Skin epidermis (tissue), 12 donors: ENCODE measurements at regions not wholly inside any gene's neighbourhood (a gene's known extent, or its start where the extent isn't known, plus 50 kb on each side); places are given as distances from the start of the nearest gene placed in this dataset.

Experiments used
- H3K27ac ChIP-seq, 21 experiments: fragments of 200-600 bp; sonication (generic) in 11 of 21; one replicate each; pipeline ENCODE4 v1.5.0; 2020; ENCODE audit warnings: mild to moderate bottlenecking in 3 of 21, inconsistent platforms in 2 of 21, moderate library complexity in 2 of 21
- H3K4me3 ChIP-seq, 7 experiments: fragments of 200-600 bp; sonication (generic) in 2 of 7; one replicate each; pipeline ENCODE4 v1.5.0; 2020; ENCODE audit warnings: inconsistent platforms in 2 of 7, mild to moderate bottlenecking in 2 of 7, moderate library complexity in 1 of 7

DNA sequence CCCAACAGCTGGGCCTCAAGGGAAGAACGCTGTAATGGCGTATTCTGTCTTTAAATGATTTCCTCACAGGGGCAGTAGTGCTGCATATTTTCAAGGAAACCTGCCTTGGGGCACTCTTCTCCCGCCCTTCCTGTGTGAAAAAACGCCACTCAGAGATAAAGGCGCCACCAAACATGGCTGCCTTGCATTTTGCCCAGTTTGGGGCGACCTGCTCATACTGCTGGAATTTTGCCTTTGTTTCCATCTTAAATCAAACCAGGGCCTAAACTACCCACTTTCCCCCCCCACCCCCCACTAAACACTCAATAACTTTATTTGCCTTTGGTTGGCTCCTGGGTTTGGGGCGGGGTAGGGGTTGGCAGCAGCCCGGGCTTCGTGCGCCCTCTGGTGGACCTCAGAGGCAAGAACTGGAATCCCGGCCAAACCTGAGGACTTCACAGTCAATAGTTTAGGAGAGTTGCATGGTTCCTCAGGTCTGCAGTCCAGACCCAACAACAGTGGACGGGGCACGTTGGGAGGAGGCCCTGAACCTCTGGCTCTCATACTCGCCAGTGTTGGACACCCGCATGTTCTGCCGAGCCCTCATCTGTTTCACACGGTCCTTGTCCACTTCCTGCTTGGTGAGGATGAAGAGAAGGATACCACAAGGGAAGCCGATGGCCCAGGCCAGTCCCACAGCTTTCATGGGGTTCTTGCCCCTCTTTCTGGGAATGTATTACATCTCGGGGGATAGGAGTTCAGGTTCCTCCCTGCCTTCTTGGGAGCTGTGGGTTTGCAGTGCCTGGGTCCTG is 220.1 kb upstream of the STK26 start:
- peak overlapping the region in 1 of 7 experiments; percentile 32 for H3K4me3 ChIP-seq
- peak overlapping the region in 1 of 21 experiments; percentile 29 for H3K27ac ChIP-seq

DNA sequence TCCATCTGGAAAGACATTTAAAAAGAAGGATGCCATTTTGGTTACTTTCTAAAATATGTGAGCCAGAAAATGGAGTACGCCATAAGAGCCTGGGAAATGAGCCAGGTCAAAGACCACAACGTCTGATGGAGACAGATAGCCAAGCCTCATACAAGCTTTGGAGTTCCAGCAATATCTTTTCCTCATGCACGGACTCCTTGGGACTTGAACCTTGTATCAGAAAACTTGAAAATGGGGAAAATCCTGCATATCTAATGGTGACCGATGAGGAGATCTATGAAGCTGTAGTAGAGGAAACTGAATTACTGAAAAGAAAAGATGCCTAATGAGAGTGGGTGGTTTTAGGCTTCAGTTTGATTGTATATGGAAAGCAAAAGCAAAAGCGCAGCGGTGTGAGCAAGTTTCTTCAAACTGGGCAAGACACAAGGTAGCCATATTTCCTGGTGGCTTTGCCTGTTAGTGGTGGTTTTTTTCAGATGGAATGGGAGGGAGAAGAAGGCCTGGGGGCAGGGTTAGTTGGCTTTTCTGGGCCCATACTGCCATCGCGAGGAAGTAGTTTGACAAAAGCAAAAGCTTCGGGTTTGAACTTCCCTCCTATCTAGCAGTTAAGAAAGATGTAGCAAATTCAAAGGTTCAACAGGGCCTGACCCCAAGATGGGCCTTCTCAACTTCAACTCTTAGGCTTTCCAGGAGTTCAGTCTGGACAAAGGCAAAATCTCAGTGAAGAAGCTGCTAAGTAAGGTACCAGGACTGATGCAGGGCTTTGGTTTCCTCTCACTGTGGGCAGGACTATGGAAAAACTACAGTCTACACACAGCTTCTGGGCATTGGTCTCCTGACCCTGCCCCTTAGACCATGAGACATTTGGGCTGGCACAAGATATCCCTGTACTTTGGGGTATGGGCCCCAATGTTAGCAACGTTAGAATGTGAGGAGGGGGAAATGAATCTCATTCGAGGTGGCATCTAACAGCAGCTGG is 210.0 kb upstream of the STK26 start:
- Histone ChIP-seq H3K27ac (peak overlapping the region in 19 of 21 experiments; percentile 33 to 94 (median 72)), H3K4me3 (peak overlapping the region in 5 of 7 experiments; percentile 6 to 35 (median 15))

DNA sequence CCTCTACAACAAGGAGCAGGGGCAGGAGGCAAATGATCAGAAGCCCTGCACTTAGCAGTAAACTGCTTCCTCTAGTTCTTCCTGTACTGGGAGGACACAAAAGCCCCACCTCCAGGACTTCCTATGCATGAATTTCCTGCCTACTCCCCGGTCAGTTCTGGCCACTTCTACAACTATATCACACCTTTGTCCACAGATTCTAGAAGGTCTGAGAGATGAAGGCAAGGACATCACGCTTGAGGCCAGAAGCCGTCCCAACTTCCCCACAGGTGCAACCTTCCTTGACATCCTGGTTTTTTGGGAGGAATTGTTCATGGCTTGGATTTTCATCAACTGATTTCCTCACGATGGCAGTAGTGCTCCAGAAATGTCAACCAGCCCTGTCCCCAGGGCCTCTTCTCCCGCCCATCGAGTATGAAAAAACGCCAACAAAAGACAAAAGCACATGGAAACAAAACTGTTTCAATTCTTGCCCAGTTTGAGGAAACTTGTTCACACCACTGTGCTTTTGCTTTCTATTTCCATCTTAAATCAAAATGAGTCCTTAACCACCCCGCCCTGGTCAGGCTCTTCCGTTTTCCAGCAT is 206.5 kb upstream of the STK26 start:
- H3K27ac ChIP-seq: peak overlapping the region in 11 of 21 experiments; percentile 12 to 75 (median 62)
- H3K4me3 ChIP-seq: peak overlapping the region in 2 of 7 experiments; percentile 21 to 30

DNA sequence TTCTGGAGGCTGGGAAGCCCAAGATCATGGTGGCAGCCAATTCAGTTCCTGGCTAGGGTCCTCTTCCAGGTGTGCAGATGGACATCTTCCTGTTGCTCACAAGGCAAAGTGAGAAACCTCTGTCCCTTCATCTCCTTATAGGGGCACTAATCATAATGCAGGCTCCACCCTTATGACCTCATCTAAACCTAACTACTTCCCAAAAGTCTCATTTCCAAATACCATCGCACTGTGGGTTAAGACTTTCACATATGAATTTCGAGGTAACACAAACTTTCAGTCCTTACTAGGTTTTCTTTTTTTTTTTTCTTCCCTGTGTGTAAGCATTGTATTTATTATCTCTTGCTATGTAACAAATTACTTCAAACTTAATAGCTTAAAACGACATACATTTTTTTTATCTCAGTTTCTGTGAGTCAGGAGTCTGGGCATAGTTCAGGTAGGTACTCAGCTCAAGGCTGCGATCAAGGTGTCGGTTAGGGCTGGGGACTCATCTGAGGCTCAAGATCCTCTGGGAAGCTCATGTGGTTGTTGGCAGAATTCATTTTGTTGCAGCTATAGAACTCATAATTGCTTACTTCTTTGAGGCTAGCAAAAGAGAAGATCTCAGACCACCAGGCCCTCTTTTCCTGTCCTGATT is 204.7 kb upstream of the STK26 start:
- Histone ChIP-seq H3K27ac (no peak overlapping the region), H3K4me3 (no peak overlapping the region)

DNA sequence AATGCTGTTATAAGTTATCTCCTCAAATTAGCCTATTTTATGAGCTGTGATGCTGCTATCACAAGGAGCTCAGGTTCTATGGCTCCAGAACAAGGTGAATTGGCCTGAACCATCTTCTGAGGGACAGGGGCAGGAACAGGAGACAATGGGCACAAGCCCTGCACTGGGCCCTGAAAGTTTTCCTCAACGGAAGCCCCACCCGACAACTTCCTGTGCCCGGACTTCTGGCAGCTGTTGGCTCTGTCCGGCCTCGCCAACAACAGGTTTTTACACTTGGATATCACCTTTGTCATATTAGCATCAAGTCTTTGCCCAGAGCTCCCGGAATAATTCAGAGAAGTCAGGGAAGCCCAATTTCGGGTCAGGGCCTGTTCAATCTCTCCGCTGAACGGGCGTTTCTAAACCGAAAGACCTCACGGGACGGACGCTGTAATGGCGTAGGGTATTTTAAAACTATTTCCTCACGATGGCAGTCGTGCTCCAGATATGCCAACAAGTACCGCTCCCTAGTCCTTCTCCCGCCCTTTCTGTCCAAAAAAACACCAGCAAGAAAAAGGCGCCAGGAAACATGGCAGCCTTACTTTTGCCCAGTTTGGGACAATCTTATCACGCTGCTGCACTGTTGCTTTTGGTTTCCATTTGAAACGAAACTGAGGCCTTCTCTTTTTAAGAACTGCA is 201.0 kb upstream of the STK26 start:
- peak overlapping the region in 1 of 7 experiments; percentile 31 for H3K4me3 ChIP-seq
- H3K27ac ChIP-seq: peak overlapping the region in 9 of 21 experiments; percentile 40 to 95 (median 85)

DNA sequence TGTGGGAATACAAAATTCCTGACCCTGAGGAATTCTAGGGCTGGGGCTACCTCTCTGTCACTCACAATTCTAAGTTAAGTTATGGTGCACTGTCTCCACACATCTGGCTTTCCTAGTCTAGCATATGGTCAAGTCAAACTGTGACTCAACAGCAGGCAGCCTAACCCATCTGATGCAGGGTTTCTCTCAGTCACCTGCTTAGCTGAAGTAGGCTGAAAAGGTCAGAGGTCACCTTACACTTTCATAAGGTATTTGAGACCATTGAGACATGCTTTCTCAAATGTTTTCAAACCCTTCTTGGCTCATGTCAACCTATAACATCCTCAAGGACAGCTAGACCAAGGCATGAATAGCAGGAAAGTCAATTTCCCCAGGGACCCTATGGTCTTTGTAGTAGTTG is 196.5 kb upstream of the STK26 start:
- no peak overlapping the region for H3K27ac ChIP-seq

DNA sequence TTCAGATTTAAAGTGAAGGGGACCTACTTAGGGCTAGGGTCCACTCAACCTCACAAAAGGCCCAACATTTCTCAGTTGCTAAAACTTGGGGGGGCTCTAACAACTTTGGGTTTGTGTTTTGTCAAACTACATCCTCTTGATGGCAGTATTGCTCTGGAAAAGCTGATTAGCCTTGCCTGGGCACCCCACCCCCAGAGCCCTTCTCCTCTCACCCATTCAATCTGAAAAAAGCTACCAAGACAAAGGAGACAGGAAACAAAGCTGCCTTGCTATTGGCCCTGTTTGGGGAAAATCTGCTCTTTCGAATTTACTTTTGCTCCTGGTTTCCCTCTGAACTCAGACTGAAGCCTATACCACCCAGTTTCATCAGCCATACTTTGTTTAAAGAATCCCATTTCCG is 195.2 kb upstream of the STK26 start:
- no peak overlapping the region for H3K27ac ChIP-seq
- no peak overlapping the region for H3K4me3 ChIP-seq

More for the DNA sequence above, 196.5 kb upstream of the STK26 start:
- H3K4me3 ChIP-seq: no peak overlapping the region

DNA sequence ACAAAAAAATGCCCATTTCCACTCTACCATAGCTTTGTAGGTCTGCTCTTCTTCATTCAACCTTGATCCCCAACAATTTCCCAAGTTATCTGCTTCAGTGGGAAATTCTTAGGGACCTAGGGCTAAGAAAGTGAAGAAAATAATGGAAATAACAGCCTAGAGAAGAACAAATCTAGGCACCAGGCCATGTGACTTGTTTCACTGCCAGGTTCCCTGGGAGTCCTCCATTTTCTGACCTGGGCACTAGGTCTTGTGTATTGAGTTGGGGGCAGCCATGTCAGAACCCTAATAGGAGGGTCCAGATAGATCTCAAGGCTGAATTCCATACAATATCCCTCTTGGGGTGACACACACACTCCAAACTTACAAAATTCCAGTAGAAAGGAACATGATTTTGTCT is 194.6 kb upstream of the STK26 start:
- H3K27ac ChIP-seq: no peak overlapping the region
- no peak overlapping the region for H3K4me3 ChIP-seq

DNA sequence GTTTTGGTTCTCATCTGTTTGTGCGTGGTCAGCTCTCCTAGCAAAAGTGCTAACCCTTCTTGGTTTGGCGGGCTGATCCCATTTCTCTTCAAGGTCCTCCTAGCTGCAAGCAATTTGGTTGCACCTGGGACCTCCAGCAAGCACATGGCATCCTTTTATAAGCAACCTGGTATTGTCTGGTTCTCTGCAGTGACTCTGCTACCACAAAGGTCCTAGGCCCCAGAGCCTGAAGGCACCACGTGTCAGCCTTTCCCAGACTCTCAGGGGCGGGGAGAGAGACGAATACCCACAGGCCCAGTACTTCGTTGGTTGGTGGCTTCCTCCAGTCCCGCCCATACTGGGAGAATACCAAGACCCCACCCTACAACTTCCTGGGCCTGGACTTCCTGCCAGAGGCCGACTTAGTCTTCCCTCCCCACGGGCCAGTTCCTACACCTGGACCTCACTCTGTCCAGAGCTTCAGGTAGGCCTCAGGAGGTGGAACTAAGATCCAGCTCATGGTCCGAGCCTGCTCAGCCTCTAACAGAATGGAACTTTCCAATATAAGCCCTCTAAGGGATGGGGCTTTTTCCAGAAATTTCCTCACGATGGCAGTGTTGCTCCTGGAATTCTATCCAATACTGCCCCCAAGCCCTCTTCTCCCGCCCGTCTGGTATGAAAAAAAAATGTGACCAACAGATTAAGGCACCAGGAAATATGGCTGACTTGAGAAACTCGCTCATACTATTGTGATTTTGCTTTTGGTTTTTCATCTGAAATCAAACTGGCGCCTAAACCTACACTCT is 192.5 kb upstream of the STK26 start:
- H3K4me3 ChIP-seq: peak overlapping the region in 2 of 7 experiments; percentile 3 to 13
- H3K27ac ChIP-seq: peak overlapping the region in 10 of 21 experiments; percentile 4 to 72 (median 39)

DNA sequence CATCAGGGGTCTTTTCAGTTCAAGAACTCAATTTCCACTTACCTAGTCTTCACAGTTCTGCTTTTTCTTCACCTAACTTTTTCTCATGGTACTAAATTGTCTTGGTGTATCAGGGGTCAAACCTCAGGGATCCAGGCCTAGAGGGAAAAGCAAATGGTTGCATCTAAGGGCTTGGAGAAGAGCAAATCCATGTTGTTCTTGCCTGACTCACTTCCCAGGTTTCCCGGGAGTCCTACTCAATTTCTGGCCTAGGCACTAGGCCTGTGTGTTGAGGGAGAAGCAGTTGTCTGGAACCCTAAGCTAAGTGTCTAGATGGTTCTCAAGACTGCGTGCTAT is 191.9 kb upstream of the STK26 start:
- H3K27ac ChIP-seq: peak overlapping the region in 11 of 21 experiments; percentile 4 to 72 (median 34)
- H3K4me3 ChIP-seq: no peak overlapping the region

DNA sequence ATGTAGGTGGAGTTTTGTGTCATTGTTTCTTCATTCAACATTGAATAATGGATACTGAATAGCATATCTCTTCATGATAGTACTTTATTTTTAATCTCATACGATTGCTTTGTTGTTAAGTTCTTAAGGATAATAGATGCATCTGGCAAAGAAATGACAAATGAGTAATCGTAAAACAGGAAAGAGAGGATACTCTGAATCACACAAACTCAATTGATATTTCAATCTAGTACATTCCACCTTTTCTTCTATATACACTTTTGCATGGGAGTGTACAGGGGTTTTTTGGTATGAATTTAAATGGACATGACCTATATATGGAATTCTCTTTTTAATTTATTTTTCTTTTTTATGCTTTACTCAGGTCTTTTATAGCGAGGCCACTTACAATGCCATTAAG is 186.9 kb upstream of the STK26 start:
- H3K27ac ChIP-seq: no peak overlapping the region

DNA sequence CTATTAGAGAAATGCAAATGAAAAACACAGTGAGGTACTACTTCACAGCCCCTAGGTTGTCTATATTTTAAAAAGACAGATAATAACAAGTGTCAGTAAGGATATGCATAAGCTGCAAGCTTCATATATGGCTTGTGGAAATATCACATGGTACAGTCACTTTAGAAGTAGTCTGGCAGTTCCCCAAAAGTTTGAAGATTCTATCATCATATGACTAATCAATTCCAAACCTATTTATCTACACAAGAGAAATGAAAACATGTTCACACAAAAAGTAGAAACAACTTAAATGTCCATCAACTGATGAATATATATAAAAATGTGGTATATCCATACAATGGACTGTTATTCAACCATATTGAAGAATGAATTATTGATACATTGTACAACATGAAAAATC is 185.8 kb upstream of the STK26 start:
- no peak overlapping the region for H3K4me3 ChIP-seq
- H3K27ac ChIP-seq: no peak overlapping the region

More for the DNA sequence above, 186.9 kb upstream of the STK26 start:
- no peak overlapping the region for H3K4me3 ChIP-seq

DNA sequence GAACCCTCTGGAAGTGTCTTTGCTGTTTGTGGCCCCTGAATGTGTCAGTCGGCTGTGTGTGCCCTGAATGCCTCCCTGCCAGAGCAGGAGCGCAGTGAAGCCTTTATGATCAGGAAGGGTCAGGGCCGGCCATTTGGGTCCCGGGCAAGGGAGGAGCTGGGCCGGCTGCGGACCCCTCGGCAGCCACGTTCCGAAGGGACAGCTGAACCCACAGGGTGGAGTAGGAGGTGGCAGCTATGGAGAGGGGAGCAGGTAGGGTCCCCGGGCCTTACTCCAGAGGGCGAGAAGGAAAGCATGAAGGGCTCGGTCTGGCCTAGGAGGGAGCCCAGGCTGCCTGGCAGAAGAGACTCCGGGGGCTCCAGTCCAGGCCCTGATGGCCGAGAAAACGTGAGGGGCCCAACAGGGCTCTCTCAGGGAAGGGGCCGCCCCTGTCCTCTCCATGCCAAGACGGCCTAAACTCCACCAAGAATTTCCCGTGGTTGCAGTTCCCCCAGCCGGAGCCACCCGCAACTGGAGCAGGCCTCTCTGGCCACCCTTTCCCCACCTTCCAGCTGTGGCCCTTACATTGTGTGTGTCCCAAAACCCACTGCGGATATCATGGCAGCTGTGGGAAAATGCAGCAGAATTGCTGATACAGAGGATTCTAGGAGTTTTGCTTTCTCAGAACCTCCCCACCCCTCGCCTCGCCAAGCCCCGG is 182.2 kb upstream of the STK26 start:
- Histone ChIP-seq H3K27ac (no peak overlapping the region), H3K4me3 (no peak overlapping the region)

DNA sequence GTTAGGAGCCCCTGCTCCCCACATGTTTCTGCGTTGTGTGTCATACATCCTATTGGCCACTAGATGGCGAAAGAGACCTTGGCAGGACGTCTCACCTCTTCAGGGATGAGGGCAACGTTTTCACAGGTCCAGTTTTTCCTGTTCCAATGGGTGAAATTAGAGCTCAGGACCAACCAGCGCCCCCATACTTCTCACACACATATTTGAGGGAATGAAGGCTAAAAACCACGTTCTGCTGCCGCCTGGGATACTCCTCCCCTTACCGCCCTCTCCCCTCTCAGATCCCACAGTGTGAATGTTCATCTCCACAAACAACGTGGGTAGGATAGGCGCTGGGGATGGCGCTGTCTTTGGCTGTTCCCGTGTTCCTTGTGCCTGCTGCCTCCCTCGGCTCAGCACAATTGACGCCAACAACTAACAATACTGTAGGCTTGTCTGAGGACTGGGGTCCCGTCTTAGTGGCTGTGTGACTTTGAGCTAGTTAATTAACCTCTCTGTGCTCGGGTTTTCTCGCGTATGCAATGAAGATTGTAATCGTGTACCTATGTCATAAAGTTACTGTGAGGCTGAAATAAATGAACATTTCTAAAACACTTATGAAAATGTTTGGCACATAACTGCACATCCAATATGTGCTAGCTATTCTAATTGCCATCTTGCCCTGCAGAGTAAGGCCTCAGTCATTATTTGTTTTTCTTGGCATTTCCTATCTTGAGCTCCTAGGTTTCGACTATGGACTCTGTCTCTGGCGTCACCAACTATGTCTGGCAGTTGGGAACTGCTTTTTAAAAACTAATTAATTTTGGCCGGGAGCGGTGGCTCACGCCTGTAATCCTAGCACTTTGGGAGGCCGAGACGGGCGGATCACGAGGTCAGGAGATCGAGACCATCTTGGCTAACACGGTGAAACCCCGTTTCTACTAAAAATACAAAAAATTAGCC is 181.3 kb upstream of the STK26 start:
- no peak overlapping the region for H3K4me3 ChIP-seq

DNA sequence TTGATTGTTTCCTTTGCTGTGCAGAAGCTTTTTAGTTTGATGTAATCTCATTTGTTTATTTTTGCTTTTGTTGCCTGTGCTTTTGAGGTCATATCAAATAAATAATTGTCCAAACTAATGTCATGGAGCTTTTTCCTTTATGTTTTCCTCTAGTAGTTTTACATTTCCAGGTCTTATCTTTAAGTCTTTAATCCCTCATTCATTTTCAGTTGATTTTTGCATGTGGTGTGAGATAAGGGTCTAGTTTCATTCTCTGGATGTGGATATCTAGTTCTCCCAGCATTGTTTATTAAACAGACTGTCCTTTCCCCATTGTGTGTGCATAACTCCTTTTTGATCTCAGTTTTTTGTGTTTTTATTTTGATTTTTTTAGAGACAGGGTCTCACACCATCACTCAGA is 179.1 kb upstream of the STK26 start:
- no peak overlapping the region for H3K4me3 ChIP-seq
- no peak overlapping the region for H3K27ac ChIP-seq

More for the DNA sequence above, 181.3 kb upstream of the STK26 start:
- H3K27ac ChIP-seq: no peak overlapping the region

DNA sequence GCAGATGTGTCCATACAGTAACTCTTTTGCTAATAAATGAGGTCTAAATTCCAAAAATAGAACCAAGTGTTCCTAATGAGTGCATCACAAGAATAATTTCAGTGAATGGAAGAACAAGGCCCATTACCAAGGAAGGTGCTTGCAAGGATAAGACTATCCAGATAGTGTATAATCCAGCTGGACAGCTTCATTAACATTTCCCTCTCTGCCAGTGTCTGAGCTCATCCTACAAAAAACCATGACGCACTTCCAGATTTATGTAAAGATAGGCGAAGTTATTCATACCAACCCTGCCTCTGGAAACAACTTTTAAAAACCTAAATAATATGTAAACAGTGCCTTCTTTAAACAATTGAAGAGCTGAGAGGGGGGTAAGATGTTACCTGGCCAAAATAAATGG is 177.9 kb upstream of the STK26 start:
- Histone ChIP-seq H3K27ac (no peak overlapping the region), H3K4me3 (no peak overlapping the region)

DNA sequence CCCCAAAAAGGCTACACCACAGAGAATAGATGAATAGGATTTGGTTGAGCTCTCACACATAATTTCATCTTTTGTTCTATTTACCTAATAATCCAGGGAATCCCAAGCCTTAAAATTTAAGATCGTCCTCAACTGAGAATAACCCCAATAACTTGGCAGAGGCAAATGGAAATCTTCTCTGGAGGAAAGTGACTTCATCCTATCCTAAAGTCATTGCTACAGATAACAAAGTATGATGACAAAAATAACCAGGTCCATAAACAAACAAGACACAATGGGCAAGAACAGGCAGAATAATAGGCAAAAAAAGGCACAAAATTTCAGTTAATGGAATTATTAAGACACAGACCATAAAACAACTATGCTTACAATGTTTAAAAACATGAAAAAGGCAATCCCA is 177.3 kb upstream of the STK26 start:
- Histone ChIP-seq H3K27ac (no peak overlapping the region), H3K4me3 (no peak overlapping the region)
